Breast epithelium (tissue), 4 donors: ENCODE measurements at regions not wholly inside any gene's neighbourhood (a gene's known extent, or its start where the extent isn't known, plus 50 kb on each side); places are given as distances from the start of the nearest gene placed in this dataset.

Experiments
- DNase-seq, 2 donors: peaks; one replicate each; pipeline ENCODE4 v3.0.0-alpha.2; 2019; ENCODE audit warnings: low spot score in 2 of 2
- H3K27ac ChIP-seq, 2 donors: fragments of 200-600 bp; sonication (generic) in 1 of 2; one replicate each; pipeline ENCODE4 v1.5.1; 2016 to 2019; ENCODE audit warnings: mild to moderate bottlenecking in 1 of 2
- H3K27me3 ChIP-seq, 2 donors: fragments of 200-600 bp; sonication (generic) in 1 of 2; one replicate each; pipeline versions ENCODE4 v1.5.1 to v1.6.0; 2017 to 2019; ENCODE audit warnings: control low read depth in 1 of 2, mild to moderate bottlenecking in 1 of 2
- H3K36me3 ChIP-seq: fragments of 200-600 bp; one replicate; pipeline ENCODE4 v1.5.1; 2019
- H3K4me1 ChIP-seq, 2 donors: fragments of 200-600 bp; sonication (generic); one replicate each; pipeline ENCODE4 v1.5.1; 2016 to 2019; ENCODE audit warnings: control low read depth in 1 of 2
- H3K4me3 ChIP-seq, 3 donors: fragments of 200-600 bp; sonication (generic); 1 replicate in 2 of 3; 2 replicates in 1 of 3; pipeline ENCODE4 v1.5.1; 2016 to 2019; ENCODE audit warnings: mild to moderate bottlenecking in 3 of 3, moderate library complexity in 2 of 3
- H3K9me3 ChIP-seq, 2 donors: fragments of 200-600 bp; sonication (generic) in 1 of 2; one replicate each; pipeline ENCODE4 v1.5.1; 2016 to 2019; ENCODE audit warnings: control low read depth in 1 of 2
- POLR2A ChIP-seq: fragments of 450-650 bp; IDR thresholded peaks from one replicate; pipeline ENCODE4 v1.6.1; 2016; ENCODE audit warnings: antibody characterized with exemption, mild to moderate bottlenecking, moderate library complexity
- POLR2AphosphoS5 ChIP-seq, 3 donors: sonication (generic); formaldehyde crosslinking; IDR thresholded peaks; one replicate each; pipeline ENCODE4 v1.6.1; 2017; ENCODE audit warnings: antibody characterized with exemption in 3 of 3
- intact Hi-C: fragments of 100-400 bp; cut with DNase I; formaldehyde crosslinking; loops from one replicate; pipeline ENCODE4 v1.15.1; 2023; ENCODE audit warnings: low total_unique reads
- TF ChIP-seq, protein P1 (sequence below), 3 donors: fragments of 450-650 bp; IDR thresholded peaks; one replicate each; pipeline ENCODE4 v1.5.1; 2016 to 2017; ENCODE audit warnings: antibody characterized with exemption in 3 of 3, mild to moderate bottlenecking in 3 of 3, moderate library complexity in 3 of 3

DNA sequence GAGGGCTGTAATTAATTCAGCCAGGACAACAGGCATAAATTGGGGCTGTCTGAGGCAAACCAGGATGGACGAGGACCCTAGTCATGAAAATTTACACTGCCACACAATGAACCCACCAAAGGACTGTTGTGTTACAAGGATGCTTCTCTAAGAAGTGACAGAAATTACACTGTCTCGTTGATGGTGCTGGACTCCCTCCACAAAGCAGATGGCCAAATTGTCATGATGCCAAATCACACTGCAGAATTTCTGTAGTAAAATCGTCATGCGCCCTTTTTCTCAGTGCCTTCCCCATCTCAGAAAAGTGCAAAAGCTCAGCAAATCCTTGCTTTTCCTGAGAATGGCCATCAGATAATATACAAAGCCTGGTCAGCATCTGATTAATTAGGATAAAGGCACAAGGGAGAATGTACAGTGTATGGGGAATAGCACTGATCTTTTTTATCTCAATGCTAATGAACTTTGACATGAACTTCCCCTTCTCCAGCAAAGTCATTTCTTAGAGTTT lies 545.8 kb downstream of the CSNK1G3 start:
- H3K4me3 ChIP-seq: peak overlapping the region in 2 of 3 donors; percentile 20 to 38

DNA sequence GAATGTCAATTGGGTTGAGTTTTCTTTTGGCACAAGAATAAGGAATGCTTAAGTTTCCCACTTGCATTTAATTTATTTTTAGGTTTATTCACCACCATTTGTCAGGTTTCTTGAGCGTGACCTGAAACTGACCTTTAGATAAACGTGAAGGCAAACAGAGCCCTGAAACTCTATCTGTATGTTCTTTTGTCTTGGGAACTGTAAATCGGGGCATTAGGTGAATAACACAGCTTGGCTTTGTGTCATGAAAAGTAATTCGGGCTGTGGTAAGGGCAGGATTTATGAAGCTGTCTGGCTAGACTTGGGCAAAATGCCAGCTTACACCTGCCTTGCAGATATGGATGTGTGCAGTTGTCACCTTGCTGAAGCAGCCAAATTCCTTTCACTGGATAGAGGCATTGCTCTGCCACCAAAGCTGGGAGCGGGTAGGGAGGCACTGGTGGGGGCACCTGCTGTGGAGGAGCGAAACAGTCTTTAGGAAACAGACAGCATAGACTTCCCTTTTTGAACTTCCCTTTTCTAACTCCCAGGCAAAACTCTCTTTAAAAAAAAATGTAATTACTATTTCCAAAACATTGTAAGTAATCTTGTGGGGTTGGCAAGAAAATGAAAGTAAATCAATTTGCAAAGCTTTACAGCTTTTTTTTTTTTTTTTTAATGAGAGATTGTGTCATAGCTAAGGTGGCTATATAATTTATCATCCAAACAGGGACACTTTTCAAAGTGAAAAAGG lies 545.2 kb downstream of the CSNK1G3 start:
- H3K36me3 ChIP-seq: no peaks in the 10 kb centered on the region
- H3K27me3 ChIP-seq: no peaks in the 10 kb centered on the region
- no peaks in the 10 kb centered on the region for H3K4me1 ChIP-seq
- H3K9me3 ChIP-seq: no peaks in the 10 kb centered on the region
- H3K4me3 ChIP-seq: peak overlapping the region in 2 of 3 donors; percentile 20 to 38
- H3K27ac ChIP-seq: no peak overlapping the region
- intact Hi-C loops: no loop called here
- TF ChIP-seq POLR2A (no peak), POLR2AphosphoS5 (IDR thresholded peaks at IDR 0.05) (no peak)
- TF ChIP-seq, protein P1, sequence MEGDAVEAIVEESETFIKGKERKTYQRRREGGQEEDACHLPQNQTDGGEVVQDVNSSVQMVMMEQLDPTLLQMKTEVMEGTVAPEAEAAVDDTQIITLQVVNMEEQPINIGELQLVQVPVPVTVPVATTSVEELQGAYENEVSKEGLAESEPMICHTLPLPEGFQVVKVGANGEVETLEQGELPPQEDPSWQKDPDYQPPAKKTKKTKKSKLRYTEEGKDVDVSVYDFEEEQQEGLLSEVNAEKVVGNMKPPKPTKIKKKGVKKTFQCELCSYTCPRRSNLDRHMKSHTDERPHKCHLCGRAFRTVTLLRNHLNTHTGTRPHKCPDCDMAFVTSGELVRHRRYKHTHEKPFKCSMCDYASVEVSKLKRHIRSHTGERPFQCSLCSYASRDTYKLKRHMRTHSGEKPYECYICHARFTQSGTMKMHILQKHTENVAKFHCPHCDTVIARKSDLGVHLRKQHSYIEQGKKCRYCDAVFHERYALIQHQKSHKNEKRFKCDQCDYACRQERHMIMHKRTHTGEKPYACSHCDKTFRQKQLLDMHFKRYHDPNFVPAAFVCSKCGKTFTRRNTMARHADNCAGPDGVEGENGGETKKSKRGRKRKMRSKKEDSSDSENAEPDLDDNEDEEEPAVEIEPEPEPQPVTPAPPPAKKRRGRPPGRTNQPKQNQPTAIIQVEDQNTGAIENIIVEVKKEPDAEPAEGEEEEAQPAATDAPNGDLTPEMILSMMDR (IDR thresholded peaks at IDR 0.05): no peak
- peak; percentile 35 to 49 for DNase-seq

More for the DNA sequence above, 545.8 kb downstream of the CSNK1G3 start:
- no peaks in the 10 kb centered on the region for H3K27me3 ChIP-seq
- no peaks in the 10 kb centered on the region for H3K4me1 ChIP-seq
- H3K9me3 ChIP-seq: no peaks in the 10 kb centered on the region
- H3K36me3 ChIP-seq: no peaks in the 10 kb centered on the region
- DNase-seq: no peak
- H3K27ac ChIP-seq: no peak overlapping the region
- intact Hi-C loops: no loop called here
- TF ChIP-seq POLR2A (no peak), POLR2AphosphoS5 (IDR thresholded peaks at IDR 0.05) (no peak)
- TF ChIP-seq, protein P1 (IDR thresholded peaks at IDR 0.05): no peak

DNA sequence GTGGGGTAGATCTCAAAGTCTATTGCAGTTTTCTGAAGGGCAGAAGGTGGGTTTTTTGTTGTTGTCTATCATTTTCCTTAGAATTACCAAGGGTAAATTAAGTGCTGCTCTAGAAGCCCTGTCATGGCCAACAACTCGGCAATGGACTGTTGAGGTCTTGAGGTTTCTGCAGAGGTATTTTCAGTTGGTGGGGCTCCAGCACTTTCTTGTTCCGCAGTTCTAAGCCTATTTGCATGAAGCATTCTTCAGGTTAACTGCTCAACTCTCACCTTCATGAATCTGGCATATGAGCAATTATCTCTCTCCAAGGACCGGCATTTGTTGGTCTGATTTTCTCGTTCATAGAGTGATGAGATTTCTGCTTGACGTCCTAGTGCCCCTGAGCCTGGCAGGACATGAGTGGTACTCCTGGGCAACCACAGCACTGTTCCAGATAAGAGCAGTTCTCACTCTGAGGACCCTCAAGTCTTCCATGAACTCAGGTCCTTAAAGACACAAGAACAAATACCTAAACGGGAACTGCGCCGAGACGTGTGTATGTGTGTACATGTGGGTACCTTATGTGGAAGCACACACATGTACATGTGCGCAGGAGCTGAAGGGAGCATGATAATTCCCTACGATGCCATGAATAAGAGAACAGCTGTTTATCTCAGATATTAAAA lies 544.5 kb downstream of the CSNK1G3 start:
- no peaks in the 10 kb centered on the region for H3K27me3 ChIP-seq
- H3K4me3 ChIP-seq: no peak overlapping the region
- H3K4me1 ChIP-seq: no peaks in the 10 kb centered on the region
- H3K27ac ChIP-seq: no peak overlapping the region
- no peaks in the 10 kb centered on the region for H3K9me3 ChIP-seq
- intact Hi-C loops: no loop called here
- no peaks in the 10 kb centered on the region for H3K36me3 ChIP-seq
- TF ChIP-seq POLR2A (no peak), POLR2AphosphoS5 (IDR thresholded peaks at IDR 0.05) (no peak)
- TF ChIP-seq, protein P1 (IDR thresholded peaks at IDR 0.05): no peak
- DNase-seq: no peak

DNA sequence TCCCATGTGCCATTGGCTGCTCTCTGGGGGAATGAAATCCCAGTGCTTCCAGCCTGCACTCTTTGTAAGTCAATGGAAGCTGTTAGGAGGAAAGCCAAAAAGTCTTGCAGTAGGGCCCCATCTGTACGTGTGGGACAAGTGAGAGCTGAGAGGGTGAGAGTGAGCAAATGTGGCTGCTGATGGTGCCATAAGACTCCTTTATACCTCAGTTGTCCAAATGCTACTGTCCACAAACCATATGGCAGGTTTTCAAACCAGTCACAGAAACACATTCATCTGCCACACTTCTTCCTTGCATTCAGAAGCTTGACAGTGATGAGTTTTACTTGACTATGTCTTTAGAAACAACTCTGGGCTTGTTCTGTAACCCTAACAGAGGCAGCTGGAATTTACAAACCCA lies 543.8 kb downstream of the CSNK1G3 start:
- Histone ChIP-seq H3K36me3 (no peaks in the 10 kb centered on the region), H3K27ac (no peak overlapping the region), H3K4me1 (no peaks in the 10 kb centered on the region), H3K9me3 (no peaks in the 10 kb centered on the region), H3K4me3 (no peak overlapping the region), H3K27me3 (no peaks in the 10 kb centered on the region)
- TF ChIP-seq POLR2AphosphoS5 (IDR thresholded peaks at IDR 0.05): no peak
- TF ChIP-seq, protein P1 (IDR thresholded peaks at IDR 0.05): no peak
- TF ChIP-seq POLR2A: no peak
- no peak for DNase-seq
- intact Hi-C loops: no loop called here

DNA sequence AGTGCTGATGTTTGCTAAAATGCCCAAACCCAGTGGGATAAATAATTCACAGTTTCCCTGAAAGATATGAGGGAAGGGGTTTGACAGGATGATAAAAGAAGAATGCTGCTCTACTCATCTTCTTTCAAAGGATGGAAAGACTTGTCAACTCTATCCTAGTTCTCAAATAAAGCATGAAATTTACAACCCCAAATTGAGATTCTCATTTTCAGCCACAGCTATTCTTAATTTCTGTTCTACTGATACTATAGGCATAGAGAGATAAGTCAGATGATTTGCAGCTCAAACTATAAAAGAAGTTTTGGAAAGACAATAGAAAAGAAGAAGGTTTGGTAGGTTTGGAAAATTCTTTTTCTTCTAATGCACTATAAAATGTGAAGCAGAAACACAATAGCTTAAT lies 542.6 kb downstream of the CSNK1G3 start:
- intact Hi-C loops: no loop called here
- H3K27me3 ChIP-seq: no peaks in the 10 kb centered on the region
- H3K4me3 ChIP-seq: no peak overlapping the region
- H3K4me1 ChIP-seq: no peaks in the 10 kb centered on the region
- DNase-seq: no peak
- H3K9me3 ChIP-seq: no peaks in the 10 kb centered on the region
- TF ChIP-seq POLR2A: no peak
- TF ChIP-seq, protein P1 (IDR thresholded peaks at IDR 0.05): no peak
- TF ChIP-seq POLR2AphosphoS5 (IDR thresholded peaks at IDR 0.05): no peak
- no peak overlapping the region for H3K27ac ChIP-seq
- no peaks in the 10 kb centered on the region for H3K36me3 ChIP-seq
